Suppressor macrophage (primary cell): ENCODE measurements at regions not wholly inside any gene's neighbourhood (a gene's known extent, or its start where the extent isn't known, plus 50 kb on each side); places are given as distances from the start of the nearest gene placed in this dataset.

Experiments
- DNase-seq, 4 experiments: peaks; one replicate each; pipeline ENCODE4 v3.0.0-alpha.2; 2020 to 2022

GRCh38 chr17:77491921-77492445, 351.2 kb downstream of the SEC14L1 start:
- DNase-seq, result peak in 1 of 4 experiments; percentile 1

DNA sequence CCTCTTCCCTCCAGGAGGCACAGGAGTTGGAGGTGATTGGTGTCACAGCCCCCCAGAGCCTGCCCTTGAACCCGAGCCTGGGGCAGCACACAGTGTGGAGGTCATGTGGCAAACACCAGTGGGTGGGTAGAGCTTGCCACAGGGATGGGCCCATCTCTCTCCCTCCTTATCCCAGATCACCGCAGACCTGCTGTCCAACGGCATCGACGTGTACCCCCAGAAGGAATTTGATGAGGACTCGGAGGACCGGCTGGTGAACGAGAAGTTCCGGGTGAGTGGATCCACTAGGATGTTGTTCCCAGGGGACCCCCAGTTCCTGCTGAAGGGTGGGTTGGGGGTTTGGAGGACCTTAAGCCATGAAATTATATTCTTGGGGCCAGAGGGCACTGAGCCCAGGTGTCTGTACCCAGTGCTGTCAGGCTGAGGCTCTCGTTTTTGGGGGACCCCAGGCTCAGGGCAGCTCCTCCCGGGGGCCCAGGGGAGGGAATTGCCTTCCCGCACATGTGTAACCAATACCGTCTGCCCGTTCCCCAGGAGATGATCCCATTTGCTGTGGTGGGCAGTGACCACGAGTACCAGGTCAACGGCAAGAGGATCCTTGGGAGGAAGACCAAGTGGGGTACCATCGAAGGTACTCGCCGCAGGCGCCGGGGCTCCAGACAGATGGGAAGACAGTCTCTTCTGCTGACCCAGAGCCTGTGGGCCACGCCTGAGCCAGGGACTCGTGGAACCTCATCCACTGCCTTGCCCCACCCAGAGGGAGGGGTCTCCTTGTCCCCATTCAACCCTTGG, 351.9 kb downstream of the SEC14L1 start:
- no peak for DNase-seq

DNA sequence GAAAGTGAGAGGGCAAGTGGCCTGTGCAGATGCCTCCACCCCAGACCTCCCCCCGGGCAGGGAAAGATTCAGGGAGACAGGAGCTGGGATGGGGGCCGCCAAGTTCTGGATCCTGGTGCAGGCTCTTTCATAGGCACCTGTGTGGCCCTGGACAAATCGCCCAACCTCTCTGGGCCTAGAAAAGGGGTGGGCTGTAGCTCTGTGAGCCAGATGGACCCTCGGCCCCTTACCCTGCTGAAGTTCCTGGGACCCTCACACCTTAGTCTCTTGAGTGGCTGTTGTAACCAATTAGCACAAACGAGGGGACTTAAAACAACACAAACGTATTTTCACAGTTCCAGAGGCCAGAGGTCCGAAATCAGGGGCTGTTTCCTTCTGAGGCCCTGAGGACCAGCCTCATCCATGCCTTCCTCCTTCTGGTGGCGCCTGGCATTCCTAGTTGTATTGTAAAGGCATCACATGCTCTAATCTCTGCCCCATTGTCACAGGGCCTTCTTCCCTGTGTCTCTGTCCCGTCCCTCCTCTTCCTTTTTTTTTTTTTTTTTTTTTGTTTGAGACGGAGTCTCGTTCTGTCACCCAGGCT, 352.6 kb downstream of the SEC14L1 start:
- DNase-seq, result peak; percentile 70 to 87 (median 84)

DNA sequence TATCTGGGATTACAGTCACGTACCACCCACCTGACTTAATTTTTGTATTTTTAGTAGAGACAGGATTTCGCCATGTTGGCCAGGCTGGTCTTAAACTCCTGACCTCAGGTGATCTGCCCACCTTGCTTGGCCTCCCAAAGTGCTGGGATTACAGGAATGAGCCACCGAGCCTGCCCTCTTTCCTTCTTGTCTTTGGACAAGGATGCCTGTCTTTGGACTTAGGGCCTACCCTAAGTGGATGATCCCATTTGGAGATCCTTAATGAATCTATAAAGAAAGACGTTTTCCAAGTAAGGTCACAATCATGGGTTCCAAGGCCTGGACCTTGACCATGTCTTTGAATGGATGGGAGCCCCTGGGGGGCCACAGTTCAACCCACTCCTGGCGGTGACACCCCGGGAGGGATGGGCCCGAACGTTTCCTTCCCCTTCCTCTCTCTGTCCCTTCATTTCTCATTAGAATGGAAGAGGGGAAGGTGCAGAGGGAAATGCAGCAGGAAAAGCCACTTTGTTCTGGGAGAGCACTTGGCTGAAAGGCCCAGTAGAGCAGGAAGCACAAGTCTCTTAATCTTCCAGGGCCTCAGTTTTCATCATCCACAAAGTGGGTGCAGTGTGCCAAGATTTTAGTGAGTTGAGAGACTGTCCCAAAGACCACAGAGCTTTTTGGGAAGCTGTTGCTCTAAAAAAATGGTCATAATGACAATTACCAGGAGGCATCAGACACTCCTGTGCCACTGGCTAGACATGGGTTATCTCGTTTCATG, 353.3 kb downstream of the SEC14L1 start:
- DNase-seq, result no peak

DNA sequence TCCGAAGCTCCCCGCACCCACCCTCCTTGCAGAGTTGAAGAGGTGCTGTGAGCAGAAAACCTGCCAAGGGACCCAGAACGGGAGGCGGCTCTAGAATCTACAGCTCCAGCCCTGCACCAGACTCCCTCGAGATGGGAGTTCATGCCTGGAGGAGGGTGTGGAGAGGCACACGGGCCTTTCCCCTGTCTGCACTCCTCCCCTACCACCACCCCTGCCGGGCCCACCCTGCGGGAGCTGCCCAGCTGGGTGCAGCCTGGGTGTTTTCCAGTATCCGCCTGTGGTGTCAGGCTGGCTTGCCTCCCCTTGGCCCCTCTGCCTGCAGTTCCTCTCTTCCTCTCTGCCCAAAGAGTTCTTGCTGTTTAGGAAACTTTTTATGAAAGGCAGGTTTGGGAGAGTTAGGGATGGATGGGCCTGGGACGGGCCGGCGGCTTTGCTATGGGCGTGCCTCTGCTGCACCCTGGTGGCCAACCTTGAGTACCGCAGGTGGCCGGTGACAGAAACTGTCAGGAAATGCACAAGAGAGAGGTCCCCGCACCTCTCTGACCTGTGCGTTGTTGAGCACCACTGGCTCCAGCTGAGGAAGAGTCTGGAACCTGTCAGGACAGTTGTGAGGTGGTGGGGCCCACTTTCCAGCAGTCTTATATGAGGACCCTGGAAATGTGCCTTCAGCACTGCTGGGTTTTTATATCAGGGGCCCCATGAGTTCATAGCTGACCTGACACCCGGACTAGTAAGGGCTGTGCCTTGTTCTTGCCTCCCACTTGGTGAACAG, 354.1 kb downstream of the SEC14L1 start:
- DNase-seq, result peak; percentile 80 to 87 (median 85)

GRCh38 chr17:77495575-77495974, 354.8 kb downstream of the SEC14L1 start:
- DNase-seq, result no peak

- no peak for DNase-seq
Measured at GRCh38 chr17:77496401-77496801, 355.6 kb downstream of the SEC14L1 start.

- no peak for DNase-seq
Measured at GRCh38 chr17:77496831-77497577, 356.2 kb downstream of the SEC14L1 start.

- no peak for DNase-seq
Measured at GRCh38 chr17:77497578-77497934, 356.8 kb downstream of the SEC14L1 start.

DNA sequence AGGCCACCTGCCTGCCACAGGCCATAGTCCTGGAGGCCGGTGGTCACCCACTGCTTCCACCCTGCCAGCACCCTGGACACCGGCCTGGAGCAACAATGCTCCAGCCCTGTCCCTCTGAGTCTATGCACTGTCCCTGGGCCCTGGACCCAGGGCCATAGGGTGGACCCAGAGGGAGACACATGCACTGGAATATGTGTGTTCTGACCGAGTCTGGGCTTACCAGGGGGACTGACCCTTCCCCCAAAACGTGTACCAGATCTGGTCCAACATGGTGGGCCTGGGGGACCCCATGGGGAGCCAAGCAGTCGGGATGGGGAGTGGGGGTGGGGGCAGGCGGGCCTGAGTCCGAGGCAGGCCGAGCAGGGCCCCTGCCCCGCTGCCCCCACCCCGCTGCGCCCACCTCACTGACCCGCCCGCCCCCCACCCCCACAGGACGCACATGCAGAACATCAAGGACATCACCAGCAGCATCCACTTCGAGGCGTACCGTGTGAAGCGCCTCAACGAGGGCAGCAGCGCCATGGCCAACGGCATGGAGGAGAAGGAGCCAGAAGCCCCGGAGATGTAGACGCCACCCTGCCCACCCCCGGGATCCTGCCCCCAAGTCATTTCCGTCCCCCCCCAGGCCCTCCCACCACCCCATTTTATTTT, 357.4 kb downstream of the SEC14L1 start:
- no peak for DNase-seq

GRCh38 chr17:77498791-77499698, 358.3 kb downstream of the SEC14L1 start:
- DNase-seq, result no peak

GRCh38 chr17:77499699-77500435, 359.1 kb downstream of the SEC14L1 start:
- no peak for DNase-seq

DNA sequence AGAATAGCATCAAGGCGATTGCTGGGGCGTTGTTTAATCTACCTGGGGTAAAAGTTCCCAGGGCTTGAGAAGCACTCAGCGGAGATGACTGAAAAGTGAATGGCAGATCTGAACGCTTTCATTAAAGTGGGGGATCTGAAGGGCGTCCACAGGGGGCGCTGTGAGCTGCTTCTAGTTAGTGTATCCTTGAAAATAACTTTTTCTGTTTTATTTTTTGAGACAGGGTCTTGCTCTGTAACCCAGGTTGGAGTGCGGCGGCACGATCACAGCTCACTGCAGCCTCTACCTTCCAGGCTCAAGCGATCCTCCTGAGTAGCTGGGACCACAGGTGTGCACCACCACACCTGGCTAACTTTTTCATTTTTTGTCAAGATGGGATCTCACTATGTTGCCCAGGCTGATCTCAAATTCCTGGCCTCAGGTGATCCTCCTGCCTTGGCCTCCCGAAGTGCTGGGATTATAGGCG, 360.4 kb downstream of the SEC14L1 start:
- DNase-seq, result peak; percentile 51 to 63 (median 57)

- DNase-seq, result no peak
Measured at GRCh38 chr17:77501751-77502625, 361.2 kb downstream of the SEC14L1 start.

DNA sequence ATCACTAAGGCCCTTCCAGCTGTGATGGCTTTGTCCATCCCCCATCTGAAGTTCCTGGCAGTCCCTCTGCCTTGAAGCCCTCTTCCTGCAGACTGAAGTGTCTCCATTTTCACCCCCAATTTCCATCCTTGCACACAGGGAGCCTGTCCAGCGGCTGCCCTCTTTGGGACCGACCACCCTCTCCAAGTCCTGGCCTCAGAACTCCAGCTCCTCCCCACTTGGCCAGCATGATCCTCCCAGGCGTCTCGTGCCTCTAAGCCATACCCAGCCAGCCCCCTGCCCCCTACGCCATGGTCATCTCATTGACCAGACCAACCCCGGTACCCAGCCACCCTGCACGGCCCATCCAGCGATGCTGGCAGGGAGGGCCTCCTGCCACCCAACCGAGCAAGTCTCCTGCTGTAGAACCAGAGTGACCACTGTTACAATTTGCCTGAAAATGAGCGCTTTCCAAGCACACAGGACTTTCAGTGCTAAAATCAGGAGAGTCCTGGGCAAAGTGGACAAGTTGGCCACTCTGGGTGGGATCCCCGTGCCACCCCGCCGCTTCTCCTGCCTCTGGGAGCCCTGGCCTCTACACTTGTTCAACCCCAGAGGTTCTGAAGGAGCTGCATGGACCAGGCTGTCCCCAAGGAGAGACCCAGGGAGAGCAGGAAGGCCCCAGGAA, 362.0 kb downstream of the SEC14L1 start:
- DNase-seq, result no peak

DNA sequence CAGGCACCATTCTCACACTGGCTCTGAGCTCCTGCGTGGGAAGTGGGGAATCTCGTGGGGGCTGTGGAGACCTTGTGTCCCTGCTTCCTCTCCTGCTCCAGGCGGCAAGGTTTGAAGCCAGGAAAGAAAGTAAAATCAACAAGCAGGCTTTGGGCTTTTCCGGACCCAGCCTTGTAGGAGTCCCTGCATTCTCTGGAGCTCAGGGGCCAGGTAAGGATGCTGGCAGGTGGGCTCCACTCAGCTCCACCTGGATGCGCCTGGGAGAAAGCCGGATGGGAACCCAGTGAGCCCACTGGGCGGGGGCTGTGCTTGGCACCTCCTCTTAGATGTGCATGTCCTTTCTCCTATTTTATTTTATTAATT, 362.5 kb downstream of the SEC14L1 start:
- no peak for DNase-seq

DNA sequence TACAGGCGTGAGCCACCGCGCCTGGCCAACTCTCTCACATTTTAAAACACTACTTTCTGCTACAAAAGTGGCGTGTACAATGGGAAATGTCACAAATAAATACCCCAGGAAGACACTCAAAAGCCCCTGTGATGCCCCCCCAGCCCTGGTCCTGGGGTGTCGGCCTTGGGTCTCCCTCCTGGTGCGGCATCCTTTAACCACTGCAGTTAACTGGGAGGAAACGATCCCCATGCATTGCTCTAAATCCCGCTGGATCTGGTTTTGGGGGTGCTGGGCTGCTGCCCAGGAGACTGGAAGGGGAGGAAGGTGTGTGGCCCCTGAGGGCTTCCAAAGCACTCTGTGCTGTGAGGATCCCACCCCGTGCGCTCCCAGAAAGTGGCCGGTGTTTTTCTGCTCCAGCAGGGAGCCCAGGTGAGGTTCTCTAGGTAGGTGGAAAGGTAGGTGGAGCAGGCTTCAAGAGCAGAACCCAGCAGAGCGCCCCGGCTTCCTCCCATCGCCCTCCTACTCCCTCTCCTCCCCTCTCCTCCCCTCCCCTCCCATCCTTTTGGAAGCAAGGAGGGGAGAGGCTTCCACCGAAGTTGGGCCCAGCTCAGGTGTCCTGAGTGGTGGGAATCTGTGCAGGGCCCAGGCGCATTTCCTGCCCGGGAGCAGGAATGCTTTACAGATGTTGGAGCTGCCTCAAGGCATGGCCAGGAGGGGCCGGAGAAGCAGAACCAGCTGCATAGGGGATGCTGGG, 363.3 kb downstream of the SEC14L1 start:
- no peak for DNase-seq
